DMS114 treated with DMSO at 0.1 percent for 48 hours (cell line): ENCODE measurements at regions not wholly inside any gene's neighbourhood (a gene's known extent, or its start where the extent isn't known, plus 50 kb on each side); places are given as distances from the start of the nearest gene placed in this dataset.
"Not testable (repeated sequence)": the region's sequence is repeated elsewhere in the genome, so short reads cannot be mapped to it uniquely, and the experiment has no call there.

Source experiments
- DNase-seq: peaks from one replicate; lab custom pipeline; 2025; ENCODE audit not compliant: unreplicated experiment; lab: John Stamatoyannopoulos, UW

- DNase-seq, result no peak
Observed at GRCh38 chr4:77220828-77221613, 64.0 kb downstream of the CCNG2 start.

DNA sequence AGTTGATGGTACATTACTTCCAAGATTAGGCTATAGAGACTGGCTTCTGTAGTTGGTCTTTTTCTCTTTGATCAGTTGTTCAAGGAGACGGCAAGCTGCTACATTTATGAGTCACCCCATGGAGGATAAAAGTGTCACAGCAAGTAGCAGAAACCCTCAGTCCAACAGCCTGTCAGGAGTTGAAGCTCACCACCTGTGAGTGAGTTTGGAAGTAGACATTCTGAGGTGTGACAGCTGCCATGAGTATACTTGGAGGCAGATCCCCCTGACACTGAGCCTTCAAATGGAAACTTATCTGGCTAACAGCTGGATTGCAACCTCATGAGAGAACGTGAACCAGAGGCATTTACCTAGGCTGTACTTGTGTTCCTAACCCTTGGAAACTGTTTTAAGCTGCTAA, 68.0 kb downstream of the CCNG2 start:
- no peak for DNase-seq

DNA sequence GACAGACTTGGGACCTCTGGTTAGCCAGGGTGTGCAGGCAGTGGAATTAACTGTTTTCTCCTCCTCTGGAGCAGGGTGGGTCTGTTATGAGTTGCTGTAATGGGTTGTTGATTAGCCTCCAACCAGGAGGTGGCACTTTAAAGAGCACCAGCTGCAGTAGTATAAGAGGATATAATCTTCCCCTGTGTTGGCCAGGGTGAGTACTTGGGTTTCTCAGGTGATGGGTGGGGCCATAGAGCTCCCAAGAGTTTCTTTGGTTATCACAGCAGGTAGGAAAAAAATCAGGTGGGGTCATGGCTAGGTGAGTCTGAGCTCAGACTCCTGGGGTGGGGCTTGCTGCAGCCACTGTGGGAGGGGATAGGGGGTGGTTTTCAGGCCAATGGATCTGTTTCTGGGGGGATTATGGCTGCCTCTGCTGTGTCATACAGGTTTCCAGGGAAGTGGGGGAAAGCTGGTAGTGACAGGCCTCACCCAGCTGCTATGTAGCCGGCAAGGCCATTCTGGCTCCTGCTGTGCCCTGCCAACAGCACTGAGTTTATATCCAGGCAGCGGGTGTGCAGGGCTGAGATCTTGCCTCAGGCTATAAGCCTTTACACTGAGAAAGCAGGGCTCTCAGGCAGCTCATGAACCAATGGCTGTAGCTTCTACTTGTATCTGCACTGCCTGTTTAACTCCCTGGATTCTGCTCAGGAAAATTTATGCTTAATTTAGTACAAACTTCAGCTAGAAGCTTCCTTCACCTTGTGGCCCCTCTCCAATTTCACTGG, 70.1 kb downstream of the CCNG2 start:
- no peak for DNase-seq

DNA sequence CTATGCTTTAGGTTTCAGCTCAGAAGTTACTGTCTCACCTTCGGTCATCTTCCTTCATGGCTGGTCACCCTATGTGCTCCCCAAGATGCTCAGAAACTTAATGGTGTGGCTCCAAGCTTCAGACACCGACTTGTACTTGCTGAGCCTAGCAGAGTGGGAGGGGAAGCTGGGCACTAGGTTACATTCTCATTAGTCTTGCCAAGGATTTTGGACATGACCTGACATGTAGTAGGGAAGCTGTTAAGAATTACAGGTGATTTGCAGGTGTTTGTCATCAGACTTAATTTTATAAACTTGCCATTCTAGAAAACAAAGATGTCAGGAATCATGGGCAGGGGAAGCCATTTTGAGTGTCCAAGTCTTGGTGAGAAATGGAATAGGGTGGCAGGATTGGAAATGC, 72.4 kb downstream of the CCNG2 start:
- no peak for DNase-seq

GRCh38 chr4:77232653-77233052, 75.6 kb downstream of the CCNG2 start:
- DNase-seq, result no peak

GRCh38 chr4:77235289-77235854, 78.4 kb downstream of the CCNG2 start:
- no peak for DNase-seq

GRCh38 chr4:77236806-77237205, 79.8 kb downstream of the CCNG2 start:
- DNase-seq, result no peak

GRCh38 chr4:77240469-77241066, 83.6 kb downstream of the CCNG2 start:
- DNase-seq, result peak; percentile 1

GRCh38 chr4:77248805-77249204, 91.8 kb downstream of the CCNG2 start:
- no peak for DNase-seq

DNA sequence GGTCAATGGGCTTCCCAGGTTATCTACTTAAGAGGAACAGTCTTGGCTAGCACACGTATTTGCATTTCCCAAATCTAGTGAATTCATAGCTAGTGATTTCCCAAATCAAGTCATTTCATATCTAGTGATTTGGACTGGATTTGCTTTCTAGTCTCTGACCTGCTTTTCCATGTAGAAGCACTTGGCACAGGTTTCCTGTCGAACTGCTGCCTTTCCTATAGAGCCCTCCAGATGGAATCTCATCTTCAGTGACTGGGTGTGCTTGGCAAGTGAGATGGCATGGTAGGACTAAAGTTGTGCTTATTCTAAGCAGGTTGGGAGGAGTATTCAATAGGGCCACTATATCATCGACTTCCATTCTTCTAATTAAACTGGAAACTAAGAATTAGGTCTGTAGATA, 94.7 kb downstream of the CCNG2 start:
- DNase-seq, result no peak

DNA sequence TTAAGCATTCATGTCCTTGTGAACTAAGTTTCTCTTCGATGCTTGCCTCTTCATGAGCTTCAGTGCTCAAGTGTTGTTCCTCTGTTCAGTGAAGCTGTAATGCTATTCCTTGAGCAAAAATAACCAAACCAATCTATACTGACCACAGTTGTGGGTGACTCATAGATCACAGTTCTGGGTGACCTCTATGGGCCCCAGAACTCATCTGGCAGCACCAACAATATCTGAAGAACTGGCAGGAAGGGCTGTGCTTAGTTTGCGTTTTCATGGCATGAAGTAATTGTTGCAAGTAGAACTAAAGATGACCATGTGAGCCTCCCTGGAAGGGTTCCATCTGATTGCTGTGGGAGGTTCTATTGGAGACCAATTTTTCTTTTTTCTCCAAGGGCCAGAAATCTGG, 106.2 kb downstream of the CCNG2 start:
- no peak for DNase-seq

- not testable (repeated sequence) for DNase-seq
Observed at GRCh38 chr4:77263976-77264375, 107.0 kb downstream of the CCNG2 start.

DNA sequence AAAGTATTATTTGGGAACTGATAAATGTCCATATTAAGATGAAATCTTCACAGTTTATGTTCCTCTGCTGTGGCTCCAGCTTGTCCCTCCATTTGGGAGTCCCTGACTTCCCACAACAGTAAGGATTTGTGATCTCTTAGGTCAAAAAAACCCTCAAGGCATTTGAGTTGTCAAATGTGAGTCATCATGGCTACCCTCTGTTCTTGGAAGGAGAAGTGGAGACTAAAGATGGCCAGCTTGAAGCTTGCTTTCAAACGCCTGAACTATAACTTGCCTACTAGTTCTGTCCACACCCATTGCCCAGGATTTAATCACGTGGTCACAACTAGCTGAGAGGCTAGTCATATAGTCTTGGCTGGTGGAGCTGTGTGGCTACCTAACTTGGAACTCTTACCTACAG, 107.8 kb downstream of the CCNG2 start:
- no peak for DNase-seq

DNA sequence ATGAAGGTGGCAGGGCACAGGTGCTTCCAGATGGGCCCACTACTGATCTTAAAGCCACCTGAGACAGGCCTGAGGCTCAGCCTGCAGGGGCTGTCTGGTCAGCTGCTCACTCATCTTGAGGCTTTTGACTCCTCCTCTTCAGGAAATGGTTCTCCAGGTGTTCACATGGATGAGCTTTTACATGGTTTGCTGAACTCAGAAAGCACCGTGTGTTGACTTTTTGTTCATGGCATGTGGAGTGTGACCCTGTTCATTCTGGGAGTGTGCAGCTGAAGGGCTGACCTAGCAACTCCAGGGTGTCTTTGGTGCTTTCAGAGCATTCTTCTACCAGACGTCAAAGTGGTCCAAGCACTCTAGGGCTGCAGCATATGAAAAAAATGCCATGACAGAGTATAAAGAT, 111.1 kb downstream of the CCNG2 start:
- DNase-seq, result no peak

DNA sequence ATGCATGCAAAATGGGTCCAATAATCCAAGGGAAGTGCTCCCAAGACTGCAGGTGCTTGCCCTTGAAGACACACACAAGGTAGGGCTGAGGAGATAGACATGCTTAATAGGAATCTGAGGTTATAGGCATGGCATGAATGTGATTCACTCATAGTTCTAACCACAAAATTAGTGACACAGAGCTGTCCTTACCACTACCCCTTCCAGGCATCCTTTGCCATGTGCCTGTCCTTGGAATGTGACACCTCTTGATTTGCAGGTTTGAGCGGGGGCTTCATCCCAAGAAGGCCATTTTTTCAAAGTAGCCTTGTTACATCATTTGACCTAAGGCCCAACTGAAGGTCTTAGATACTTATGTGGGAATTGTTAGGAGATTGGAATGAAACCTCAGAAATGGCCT, 112.5 kb downstream of the CCNG2 start:
- no peak for DNase-seq

DNA sequence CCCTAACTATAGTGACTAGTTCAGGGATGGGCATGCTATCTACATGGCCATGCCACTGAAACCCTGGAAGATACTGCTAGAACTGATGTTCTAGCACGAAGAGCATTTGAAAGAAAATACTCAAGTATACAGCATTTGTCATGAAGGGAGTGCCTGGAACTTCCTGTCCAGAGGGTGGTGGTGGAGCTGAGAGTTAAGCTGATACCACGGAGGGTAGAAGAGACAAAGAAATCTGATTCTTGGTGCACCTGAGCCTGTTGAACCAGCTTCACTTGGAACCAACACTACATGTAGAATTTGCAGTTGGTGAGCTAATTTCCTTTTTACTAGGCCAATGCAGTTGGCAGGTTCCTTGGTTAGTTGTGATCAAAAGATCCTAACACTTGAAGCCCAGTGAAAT, 116.4 kb downstream of the CCNG2 start:
- DNase-seq, result no peak

- not testable (repeated sequence) for DNase-seq
Observed at GRCh38 chr4:77279114-77279513, 122.1 kb downstream of the CCNG2 start.

DNA sequence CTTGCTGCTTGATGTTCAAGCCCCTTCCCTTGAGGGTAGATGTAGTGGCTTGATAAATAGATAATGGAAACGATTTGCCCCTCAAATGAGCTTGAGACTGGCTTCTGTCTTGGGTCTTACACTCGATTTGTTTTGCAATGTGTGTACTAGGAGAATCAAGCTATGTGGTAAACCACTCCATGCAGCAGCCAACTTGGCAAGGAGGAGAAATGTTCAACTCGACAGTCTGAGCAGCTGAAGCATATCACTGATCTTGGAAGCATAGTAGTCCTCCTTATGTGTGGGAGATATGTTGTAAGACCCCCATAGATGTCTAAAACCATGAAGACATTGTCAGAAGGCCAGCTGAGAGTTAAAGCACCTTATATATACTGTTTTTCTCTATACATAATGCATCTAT, 125.3 kb downstream of the CCNG2 start:
- DNase-seq, result no peak

- no peak for DNase-seq
Observed at GRCh38 chr4:77284036-77284435, 127.0 kb downstream of the CCNG2 start.

DNA sequence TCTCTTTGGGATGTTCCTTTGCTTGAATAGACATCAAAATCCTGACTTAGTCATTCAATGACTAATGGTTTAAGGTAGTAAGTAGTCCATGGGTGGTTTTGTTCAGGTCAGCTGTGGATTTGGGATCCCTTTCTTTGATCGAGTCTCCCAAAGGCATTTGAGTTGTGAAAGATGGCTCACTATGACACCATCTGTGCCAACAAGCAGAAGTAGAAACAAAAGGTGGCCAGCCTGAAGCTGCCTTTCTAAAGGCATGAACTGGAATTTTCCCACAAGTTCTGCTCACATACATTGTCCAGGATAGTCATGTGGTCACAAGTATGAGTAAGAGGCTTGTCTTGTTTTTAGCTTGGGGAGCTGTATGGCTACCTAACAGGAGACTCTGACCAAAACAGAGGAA, 129.9 kb downstream of the CCNG2 start:
- DNase-seq, result no peak

DNA sequence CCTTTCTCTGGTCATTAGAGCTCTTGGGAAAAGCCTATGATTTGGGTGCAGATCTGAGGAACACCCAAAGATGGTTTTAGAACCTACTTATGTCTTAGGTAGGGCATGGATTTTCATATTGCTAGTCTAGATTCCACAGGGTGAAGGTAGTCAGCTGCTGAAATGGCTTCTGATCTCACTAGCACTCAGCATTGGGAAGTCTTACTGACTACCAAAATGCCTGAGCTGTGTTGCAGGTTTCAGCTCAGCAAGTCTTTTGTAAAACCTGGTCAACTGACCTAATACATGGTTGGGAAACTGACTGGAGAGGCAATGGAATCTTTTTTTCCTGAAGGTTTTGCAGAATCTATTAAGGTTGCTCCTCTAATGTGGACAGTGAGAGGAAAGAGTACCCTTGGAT, 136.4 kb downstream of the CCNG2 start:
- no peak for DNase-seq

DNA sequence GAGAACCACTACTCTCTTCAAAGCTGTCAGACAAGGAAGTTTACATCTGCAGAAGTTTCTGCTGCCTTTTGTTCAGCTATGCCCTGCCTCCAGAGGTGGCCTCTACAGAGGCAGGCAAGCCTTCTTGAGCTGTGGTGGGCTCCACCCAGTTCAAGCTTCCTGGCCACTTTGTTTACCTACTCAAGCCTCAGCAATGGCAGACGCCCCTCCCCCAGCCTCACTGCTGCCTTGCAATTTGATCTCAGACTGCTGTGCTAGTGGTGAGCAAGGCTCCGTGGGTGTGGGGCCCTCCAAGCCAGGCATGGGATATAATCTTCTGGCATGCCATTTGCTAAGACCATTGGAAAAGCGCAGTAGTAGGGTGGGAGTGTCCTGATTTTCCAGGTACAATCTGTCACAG, 144.0 kb downstream of the CCNG2 start:
- DNase-seq, result not testable (repeated sequence)
